HG02623 (cell line): ENCODE measurements at regions not wholly inside any gene's neighbourhood (a gene's known extent, or its start where the extent isn't known, plus 50 kb on each side); places are given as distances from the start of the nearest gene placed in this dataset.

ENCODE experiments used
- ATAC-seq: cut with Tn5 transposase; IDR thresholded peaks from one replicate; pipeline ENCODE4 v1.9.1; 2021; ENCODE audit warnings: moderate library complexity; ENCODE audit not compliant: unreplicated experiment

DNA sequence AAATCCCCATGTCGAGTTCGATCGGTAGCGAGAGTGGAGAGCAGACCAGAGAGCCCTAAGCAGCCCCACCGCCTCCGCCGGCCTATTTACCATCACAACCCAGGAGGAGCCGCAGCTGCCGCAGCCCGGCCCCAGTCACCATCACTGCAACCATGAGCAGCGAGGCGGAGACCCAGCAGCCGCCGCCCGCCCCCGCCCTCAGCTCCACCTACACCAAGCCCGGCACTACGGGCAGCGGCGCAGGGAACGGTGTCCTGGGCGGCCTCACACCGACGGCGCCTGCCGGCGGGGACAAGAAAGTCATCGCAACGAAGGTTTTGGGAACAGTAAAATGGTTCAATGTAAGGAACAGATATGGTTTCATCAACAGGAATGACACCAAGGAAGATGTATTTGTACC, 89.5 kb upstream of the TPM1 start:
- no peak for ATAC-seq

DNA sequence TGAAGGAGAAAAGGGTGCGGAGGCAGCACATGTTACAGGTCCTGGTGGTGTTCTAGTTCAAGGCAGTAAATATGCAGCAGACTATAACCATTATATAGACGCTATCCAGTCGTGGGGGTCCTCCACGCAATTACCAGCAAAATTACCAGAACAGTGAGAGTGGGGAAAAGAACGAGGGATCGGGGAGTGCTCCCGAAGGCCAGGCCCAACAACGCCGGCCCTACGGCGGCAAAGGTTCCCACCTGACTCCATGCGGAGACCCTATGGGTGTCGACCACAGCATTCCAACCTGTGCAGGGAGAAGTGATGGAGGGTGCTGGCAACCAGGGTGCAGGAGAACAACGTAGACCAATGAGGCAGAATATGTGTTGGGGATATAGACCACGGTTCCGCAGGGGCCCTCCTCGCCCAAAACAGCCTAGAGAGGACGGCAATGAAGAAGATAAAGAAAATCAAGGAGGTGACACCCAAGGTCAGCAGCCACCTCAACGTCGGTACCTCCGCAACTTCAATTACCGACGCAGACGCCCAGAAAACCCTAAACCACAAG, 89.0 kb upstream of the TPM1 start:
- ATAC-seq = no peak

DNA sequence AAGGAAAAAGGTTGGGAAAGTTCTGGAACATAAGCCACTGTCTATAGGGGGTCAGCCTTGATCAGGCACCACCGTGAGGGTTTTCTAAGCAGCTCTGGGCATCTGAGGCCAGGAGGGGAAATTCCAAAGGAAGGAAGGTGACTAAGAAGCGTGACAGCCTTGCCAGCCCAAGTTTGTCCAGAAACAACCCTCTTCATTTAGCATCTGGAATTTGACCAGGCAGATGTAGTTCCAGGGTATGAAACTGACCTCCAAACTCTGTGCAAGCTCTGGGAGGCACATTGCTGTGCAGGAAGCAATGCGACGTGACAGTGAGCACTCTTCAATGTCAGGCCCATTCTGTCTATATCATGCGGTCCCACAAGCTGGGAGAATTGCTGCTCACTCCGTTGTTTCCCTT, 85.4 kb upstream of the TPM1 start:
- no peak for ATAC-seq

DNA sequence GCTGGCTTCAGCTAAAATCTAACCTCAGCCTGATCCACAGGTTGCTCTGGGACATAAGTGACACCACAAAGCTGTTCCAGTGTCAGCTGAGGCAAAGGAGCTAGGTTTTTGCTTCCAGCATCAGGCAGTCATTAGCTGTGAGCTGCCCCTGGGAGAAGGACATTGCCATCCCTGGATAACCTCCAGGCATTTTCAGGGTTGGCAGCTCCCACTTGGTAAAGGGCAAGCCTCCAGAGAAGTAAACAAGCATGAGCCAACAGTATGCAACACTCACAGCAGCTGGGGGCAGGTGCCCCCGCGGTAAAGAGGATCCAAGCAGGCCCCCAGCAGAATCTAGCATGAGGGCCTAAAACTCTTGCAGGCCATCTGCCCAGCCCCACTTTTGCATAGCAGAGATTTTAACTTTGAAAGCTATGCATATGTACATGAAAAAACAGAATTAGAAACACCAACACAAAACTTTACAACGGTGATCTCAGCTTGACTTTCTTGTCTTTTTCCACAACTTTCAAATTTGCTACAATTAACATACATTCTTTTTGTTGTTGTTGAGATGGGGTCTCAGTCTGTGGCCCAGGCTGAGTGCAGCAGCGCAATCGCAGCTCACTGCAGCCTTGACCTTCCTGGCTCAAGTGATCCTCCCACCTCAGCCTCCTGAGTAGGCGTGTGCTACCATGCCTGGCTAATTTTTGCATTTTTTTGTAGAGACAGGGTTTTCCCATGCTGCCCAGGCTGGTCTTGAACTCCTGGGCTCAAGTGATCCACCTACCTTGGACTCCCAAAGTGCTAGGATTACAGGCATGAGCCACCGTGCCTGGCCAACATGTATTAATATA, 83.8 kb upstream of the TPM1 start:
- no peak for ATAC-seq

DNA sequence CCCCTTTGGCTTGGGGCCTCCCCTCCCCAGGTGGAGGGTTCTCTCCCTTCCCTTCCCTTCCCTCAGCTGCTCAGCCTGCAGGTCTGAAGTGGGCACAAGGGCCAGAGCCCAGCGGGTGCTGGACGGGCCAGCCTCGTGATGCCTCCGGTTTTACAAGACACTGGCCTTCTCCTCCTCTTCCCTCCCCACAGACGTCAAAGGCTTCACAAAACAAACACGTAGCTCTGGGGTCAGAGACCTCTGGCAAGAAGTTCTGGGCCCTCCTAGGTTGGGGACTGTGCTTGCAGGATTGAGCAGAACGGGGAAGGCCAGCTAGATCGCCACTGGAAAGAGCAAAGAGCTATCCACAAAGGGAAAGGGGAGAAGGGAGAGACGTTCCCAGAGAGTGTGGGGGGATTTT, 81.4 kb upstream of the TPM1 start:
- ATAC-seq = no peak

DNA sequence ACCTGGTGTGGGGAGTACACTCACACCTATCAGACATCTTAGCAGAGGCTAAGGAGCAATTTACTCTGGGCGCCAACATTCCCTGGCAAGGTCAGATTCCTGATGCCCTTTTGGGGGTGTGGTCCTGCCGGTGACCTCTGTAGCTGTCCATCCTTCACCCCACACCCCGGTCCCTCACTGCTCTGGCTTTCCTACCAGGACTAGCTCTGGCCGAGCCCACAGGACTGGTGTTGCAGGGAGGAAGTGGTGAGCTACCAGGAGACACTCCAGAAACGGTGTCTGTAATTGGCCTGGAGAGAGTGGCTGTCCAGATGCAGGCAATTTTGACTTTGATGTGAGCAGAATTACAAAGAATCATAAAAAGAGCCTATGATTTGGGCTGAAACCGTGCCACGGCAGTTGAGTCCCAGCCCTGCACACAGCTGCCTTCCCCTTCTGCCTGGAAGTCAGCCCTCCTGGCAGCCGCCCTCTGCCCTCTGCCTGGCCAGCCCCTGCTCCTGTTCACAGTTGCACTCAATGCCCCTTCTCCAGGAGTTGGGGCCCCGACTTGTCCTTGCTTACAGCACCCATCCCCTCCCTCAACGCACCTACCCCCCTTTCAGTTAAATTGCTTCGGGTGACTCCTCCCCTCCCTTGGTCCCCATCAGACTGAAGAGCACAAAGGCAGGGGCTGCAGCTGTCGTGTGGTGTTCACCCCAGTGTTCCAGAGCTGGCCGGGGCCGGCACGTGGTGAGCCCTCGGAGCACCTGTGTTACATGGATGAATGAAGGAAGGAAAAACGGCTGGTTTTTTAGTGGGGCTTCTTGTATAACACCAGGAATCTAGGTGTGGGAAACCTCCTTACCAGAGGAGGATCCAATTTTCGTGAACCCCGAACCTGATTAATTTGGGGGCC, 80.2 kb upstream of the TPM1 start:
- no peak for ATAC-seq

DNA sequence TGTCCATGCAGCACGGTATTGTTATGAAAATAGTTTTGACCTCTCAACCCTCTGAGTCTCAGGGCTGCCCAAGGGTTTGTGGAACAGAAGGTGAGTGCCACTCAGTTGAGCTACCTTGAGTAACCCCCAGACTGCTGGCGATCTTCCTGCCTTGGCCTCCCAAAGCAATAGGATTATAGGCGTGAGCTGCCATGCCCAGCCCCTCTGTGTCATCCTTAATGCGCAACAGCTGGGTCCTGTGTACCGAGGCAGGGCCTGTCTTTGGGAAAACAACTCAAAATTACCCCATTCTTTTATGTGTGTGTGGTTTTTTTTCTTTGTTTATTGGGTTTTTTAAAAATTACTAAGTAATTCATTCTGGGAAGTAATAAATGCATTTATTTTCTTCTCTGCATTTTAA, 78.3 kb upstream of the TPM1 start:
- ATAC-seq = no peak

DNA sequence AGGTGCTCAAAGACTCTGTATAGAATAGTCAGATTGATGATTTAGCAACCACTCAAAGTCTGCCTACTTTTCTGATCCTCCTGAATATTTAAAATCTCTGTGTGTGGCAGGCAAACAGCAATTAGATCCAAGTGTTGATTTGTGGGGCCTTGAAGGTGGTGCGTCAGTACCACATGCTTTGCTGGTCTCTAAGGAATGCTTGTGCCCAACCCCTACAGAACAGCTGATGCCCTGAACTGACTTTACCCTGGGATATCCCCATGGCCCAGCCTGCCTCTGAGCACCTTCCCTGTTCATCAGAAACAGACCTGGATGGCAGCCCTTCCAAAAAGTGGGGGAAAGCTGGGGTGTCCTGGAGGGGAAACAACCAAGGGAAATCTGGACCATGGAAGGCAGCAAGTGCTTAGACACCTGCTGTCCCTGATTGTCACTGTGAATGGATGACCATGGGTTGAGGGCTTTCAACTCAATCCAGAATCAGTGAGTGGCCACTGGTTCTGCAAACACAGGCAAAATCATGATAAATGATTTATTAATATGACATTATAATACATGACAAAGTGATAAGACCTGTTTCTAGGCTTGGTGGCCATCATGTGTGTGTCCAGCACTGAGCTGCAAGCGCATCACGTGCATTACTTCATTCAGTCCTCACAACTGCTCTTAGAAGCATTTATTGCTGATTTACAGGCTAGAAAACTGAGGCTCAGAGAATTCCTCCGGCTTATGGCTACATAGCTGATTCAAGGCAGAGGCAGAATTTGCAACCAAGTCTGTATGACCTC, 76.1 kb upstream of the TPM1 start:
- ATAC-seq = no peak

DNA sequence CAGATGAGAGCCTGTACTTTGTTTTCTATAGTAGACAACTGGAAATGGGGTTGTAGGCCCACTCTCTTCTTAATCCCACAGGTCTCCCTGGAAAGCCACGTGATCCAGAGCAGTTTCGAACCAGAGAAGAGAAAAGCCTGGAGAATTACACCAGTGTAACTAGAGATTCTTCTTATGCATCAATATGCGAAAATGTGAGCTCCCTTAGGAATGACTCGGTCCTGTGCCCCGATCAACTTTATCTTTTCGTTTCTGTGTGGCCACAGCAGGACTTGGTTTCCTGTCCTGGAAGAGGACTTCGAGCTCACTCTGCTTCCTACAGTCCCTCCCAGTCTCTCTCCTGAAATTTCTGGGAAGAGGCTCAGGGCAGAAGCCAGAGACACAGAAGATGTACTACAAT, 73.8 kb upstream of the TPM1 start:
- no peak for ATAC-seq

DNA sequence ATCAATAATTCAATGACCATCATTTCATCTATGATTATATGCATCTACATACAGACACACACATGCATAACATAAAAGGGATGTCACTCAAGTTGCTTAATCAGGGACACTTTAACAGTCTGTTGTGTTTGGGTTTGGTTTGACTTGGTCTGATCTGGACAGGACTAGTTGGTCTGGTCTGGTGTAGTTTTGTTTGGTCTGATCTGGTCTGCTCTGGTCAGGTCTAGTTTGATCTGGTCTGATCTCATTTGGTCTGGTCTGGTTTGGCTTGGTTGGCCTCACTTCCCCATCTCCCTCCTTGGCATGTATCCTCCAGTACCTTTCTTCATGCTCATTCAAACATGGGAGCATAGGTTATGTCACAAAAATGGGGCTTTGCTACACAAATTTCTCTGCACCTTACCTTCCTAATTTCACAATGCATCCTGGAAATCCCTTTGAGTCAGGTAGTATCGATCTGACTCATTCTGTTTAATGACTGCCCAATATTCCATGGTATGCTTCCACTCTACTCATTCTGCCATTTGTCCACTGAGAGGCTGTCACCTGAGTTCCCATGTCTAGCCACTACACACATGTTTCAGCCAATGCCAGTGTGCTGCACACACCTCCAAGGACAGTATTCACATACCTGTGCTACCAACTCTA, 73.0 kb upstream of the TPM1 start:
- no peak for ATAC-seq

DNA sequence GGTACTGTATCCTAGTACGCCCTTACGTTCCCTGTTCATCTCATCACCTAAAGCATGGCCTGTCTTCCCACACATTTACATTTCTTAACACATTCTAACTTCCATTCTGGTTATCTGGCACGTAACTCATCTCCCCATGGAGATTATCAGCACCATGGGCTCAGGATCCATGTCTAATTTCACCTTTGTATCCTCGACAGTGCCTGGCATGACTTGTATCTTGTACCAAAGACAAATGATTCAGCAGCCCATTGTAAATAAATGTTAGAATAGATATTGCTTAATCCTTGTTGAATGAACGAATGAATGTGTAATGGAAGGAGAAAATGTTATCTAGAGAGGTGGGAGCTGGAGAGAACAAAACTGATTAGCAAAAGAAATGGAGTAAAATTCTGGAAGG, 69.7 kb upstream of the TPM1 start:
- no peak for ATAC-seq

DNA sequence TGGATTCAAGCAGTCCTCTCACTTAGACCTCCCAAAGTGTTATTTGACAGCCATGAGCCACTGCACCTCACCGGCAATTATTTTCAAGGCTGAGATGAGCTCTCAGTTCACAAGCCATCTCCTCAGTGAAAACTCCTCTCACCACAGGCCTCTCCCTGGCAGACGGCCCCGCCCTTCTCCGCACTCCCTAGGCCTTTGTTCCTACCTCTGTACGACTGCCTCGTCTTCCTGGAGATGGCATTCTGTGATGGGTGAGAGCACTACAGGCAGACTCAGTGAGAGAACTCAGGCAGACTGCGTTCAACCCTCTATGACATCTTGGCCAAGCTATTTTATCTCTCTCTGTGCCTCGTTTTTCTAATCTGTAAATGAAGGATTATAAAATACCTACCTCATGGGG, 67.0 kb upstream of the TPM1 start:
- ATAC-seq = no peak

DNA sequence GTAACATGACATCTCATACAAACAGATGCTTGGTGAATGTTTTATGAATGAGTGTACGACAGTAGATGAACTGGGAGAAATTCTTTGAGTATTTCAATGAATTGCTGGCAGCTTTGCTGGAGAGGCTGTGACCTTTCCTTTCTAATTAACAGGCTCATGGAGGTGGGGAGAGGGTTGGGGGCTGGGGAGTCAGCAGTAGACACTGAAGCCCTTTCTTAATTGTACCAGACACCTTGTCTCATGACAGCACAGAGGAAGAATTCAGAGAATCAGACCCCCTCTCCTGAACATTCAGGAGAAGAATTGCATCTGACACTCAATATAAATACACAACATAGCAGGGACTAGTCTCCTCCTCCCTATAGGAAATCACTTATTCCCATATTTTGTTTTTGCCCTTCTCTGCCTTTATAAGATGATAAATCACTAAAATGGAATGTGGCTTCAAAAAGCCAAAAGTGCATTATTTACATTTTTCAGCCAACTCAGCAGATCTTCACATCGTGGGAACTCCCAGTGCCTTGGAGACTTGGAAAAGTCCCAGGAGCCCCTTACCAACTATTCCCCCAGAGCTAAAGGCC, 66.2 kb upstream of the TPM1 start:
- no peak for ATAC-seq

DNA sequence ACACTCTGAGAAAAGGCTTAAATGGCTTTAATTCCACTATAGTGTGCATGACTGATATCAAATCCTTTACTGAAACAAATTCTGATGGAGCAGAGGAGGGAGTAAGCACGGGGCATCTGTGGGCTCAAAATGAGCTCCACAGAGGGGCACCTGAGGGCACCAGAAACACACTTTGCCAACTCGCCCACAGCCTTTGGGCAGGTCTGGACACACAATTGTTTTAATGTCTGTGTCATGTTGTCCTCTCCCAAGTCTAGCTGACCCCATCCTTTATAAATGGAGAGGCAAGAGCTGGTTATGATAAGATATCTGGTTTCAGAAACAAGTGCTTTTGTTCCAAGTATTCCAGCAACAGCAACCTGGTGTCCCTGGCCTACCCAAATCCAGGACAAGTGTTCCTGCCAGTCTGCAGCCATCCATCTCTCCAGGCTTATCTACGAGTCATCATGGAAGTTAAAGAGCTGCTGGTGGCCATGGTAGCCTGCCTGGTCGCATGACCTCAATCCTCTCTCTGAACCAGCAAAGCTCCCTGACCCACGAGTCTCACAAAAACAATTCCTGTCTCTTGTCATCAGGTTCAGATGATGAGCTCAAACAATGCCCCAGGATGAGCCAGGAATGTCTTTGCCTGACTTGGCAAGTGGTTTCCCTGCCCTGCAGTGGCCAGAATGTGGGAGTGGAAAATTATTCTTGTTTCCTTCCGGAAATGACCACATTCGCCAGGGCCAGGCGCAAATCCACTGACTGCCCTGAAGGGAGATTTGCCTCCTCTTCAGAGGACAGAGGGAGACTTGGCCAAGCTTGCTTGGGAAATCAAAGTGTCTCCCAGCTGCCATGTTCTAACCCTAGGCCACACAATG, 64.4 kb upstream of the TPM1 start:
- no peak for ATAC-seq

DNA sequence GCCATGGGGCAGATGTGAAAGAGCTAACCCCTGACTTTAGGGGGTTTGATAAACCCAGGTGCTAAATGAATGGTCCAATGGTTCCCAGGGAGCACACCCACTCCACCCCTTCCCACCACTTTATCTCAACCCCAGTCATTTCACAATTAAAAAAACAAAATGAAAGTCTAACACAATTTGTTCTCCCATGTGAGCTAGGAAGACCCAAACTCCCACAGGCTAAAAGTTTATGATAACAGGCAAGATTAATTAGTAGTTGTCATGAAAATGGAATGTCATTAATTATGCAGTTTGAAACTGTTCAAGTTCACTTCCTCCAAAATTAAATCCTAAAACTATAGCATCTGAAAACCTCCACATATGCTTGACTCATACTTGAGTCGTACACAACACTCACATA, 63.3 kb upstream of the TPM1 start:
- ATAC-seq = no peak

DNA sequence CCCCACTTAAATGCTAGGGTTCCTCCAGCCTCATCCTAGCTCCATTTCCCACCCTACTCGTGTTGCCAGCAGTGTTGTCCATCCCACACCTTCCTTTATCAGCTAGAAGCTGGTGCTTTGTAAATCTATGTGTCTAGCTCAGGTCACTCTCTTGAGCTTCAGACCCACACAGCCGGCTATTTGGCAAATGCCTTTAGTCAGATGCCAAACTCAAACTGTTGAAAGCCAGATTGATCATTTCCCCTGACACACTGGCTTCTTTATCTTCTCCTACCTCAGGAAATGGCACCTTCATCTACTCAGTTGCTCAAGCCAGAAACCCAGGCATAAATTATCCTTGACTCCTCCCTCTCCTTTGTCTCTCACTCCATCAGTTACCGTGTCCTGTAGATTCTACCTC, 61.5 kb upstream of the TPM1 start:
- no peak for ATAC-seq

DNA sequence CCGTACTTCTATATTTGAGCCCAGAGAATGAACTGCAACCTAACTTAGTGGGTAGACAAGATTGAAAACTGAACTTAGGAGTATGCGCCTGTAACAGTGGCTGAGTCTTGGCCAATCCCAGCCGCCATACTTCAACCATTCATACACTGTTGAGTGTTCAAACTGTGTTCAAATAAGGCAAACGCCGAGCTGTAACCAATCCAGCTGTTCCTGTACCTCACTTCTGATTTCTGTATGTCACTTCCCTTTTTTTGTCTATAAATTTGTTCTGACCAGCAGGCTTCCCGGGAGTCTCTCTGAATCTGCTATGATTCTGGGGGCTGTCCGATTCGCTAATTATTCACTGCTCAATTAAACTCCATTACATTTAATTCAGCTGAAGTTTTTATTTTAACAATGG, 58.6 kb upstream of the TPM1 start:
- no peak for ATAC-seq

DNA sequence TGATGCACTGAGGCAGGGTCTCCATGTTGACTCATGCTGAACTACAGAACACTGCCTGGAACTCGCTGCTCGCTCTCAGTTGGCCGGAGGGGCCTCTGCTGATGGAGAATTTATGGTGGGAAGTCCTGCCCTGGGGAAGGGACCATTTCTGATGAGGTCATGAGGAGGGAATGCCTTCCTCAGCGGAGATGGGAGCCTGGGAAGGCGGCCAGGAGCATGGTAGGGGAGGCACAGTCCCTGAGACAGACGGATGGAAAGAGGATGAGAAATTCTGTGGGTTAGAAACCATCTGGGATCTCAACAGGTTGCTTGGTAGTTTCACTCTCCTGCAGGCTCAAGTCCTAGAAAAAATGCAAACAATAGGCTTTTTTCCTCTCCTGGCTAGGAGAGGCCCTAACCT, 56.8 kb upstream of the TPM1 start:
- no peak for ATAC-seq

DNA sequence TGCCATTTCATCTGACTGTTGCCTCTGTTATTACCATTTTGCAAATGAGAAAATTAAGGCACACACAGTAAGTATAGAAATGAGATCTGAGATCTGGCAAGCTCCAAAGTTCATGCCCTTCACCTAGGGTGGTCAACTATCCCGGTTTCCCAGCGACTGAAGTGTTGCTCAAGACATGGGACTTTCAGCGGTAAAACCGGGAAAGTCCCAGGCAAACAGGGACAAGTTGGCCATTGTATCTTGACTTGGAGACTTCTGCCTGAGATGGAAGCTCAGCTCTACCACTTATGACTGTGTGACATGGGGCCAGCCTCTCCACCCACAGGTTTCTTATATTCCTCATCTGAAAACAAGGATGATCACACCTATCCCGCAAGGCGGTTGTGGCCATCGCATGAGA, 55.6 kb upstream of the TPM1 start:
- ATAC-seq = no peak
